ENCODE measurements at regions not wholly inside any gene's neighbourhood (a gene's known extent, or its start where the extent isn't known, plus 50 kb on each side); places are given as distances from the start of the nearest gene placed in this dataset.

GRCh38 chr3:59578129-59578528, 528.3 kb upstream of the CFAP20DC start:
- TF ChIP-seq TCF7 (IDR thresholded peaks at IDR 0.05; ENCODE audit: borderline replicate concordance) (no peak), EZH2 (IDR thresholded peaks at IDR 0.05; ENCODE audit: borderline replicate concordance, control insufficient read depth, low read depth, low read length) (no peak), HDGF (IDR thresholded peaks at IDR 0.05) (no peak), REST (IDR thresholded peaks at IDR 0.05; ENCODE audit: low read depth, low read length) (no peak), ZNF274 (IDR thresholded peaks at IDR 0.05; ENCODE audit: insufficient read depth, insufficient read length) (no peak), SP1 (IDR thresholded peaks at IDR 0.05; ENCODE audit: low read depth, low read length) (no peak), DPF2 (IDR thresholded peaks at IDR 0.05) (no peak), CEBPB (IDR thresholded peaks at IDR 0.05; ENCODE audit: borderline replicate concordance in 1 of 2, low read depth in 2 of 2, low read length in 2 of 2) (no peak)
- TF ChIP-seq, protein P1, sequence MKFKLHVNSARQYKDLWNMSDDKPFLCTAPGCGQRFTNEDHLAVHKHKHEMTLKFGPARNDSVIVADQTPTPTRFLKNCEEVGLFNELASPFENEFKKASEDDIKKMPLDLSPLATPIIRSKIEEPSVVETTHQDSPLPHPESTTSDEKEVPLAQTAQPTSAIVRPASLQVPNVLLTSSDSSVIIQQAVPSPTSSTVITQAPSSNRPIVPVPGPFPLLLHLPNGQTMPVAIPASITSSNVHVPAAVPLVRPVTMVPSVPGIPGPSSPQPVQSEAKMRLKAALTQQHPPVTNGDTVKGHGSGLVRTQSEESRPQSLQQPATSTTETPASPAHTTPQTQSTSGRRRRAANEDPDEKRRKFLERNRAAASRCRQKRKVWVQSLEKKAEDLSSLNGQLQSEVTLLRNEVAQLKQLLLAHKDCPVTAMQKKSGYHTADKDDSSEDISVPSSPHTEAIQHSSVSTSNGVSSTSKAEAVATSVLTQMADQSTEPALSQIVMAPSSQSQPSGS (IDR thresholded peaks at IDR 0.05; ENCODE audit: low read length), result no peak
- TF ChIP-seq, protein P2, sequence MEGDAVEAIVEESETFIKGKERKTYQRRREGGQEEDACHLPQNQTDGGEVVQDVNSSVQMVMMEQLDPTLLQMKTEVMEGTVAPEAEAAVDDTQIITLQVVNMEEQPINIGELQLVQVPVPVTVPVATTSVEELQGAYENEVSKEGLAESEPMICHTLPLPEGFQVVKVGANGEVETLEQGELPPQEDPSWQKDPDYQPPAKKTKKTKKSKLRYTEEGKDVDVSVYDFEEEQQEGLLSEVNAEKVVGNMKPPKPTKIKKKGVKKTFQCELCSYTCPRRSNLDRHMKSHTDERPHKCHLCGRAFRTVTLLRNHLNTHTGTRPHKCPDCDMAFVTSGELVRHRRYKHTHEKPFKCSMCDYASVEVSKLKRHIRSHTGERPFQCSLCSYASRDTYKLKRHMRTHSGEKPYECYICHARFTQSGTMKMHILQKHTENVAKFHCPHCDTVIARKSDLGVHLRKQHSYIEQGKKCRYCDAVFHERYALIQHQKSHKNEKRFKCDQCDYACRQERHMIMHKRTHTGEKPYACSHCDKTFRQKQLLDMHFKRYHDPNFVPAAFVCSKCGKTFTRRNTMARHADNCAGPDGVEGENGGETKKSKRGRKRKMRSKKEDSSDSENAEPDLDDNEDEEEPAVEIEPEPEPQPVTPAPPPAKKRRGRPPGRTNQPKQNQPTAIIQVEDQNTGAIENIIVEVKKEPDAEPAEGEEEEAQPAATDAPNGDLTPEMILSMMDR (IDR thresholded peaks at IDR 0.05 in 2 of 3, conservative IDR thresholded peaks at IDR 0.05 in 1 of 3; ENCODE audit: control insufficient read depth in 2 of 3, extremely low read depth in 1 of 3, insufficient read depth in 1 of 3, low read depth in 3 of 3, low read length in 3 of 3), result no peak
